ENCODE measurements at regions not wholly inside any gene's neighbourhood (a gene's known extent, or its start where the extent isn't known, plus 50 kb on each side); places are given as distances from the start of the nearest gene placed in this dataset.

DNA sequence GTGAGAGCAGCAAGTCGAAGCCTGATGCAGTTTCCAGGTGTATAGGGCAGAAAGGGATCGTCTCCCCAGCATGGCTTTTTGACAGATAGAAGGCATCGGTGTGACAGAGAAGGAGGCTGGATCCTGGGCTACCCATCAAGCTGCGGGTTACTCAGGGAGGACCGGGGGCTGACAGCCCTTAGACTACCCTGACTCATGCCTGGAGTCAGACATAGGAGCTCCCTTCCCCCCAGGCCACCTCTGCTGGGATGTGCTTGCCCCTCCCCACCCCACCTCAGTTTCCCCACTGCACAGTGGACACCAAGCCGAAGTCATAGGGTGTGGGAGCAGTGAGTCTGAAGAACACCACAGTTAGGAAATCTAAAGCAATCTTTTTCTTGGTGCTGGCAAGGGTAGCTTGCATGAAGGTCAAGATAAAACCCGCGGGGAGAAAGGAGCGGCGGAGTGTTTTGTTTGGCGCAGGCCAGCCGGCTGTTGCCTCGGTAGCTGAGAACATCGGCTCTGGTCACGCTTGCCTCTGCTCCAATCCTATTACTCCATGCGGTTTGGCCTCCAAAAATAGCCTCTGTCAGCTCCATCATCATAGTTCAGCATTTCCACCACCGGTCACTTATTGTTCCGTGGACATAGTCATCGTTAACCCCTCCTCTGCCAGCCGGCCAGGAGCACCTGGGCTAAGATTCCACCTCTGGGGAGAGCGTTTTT, 169.2 kb upstream of the GLI2 start (continued):
- TF ChIP-seq, protein P1, sequence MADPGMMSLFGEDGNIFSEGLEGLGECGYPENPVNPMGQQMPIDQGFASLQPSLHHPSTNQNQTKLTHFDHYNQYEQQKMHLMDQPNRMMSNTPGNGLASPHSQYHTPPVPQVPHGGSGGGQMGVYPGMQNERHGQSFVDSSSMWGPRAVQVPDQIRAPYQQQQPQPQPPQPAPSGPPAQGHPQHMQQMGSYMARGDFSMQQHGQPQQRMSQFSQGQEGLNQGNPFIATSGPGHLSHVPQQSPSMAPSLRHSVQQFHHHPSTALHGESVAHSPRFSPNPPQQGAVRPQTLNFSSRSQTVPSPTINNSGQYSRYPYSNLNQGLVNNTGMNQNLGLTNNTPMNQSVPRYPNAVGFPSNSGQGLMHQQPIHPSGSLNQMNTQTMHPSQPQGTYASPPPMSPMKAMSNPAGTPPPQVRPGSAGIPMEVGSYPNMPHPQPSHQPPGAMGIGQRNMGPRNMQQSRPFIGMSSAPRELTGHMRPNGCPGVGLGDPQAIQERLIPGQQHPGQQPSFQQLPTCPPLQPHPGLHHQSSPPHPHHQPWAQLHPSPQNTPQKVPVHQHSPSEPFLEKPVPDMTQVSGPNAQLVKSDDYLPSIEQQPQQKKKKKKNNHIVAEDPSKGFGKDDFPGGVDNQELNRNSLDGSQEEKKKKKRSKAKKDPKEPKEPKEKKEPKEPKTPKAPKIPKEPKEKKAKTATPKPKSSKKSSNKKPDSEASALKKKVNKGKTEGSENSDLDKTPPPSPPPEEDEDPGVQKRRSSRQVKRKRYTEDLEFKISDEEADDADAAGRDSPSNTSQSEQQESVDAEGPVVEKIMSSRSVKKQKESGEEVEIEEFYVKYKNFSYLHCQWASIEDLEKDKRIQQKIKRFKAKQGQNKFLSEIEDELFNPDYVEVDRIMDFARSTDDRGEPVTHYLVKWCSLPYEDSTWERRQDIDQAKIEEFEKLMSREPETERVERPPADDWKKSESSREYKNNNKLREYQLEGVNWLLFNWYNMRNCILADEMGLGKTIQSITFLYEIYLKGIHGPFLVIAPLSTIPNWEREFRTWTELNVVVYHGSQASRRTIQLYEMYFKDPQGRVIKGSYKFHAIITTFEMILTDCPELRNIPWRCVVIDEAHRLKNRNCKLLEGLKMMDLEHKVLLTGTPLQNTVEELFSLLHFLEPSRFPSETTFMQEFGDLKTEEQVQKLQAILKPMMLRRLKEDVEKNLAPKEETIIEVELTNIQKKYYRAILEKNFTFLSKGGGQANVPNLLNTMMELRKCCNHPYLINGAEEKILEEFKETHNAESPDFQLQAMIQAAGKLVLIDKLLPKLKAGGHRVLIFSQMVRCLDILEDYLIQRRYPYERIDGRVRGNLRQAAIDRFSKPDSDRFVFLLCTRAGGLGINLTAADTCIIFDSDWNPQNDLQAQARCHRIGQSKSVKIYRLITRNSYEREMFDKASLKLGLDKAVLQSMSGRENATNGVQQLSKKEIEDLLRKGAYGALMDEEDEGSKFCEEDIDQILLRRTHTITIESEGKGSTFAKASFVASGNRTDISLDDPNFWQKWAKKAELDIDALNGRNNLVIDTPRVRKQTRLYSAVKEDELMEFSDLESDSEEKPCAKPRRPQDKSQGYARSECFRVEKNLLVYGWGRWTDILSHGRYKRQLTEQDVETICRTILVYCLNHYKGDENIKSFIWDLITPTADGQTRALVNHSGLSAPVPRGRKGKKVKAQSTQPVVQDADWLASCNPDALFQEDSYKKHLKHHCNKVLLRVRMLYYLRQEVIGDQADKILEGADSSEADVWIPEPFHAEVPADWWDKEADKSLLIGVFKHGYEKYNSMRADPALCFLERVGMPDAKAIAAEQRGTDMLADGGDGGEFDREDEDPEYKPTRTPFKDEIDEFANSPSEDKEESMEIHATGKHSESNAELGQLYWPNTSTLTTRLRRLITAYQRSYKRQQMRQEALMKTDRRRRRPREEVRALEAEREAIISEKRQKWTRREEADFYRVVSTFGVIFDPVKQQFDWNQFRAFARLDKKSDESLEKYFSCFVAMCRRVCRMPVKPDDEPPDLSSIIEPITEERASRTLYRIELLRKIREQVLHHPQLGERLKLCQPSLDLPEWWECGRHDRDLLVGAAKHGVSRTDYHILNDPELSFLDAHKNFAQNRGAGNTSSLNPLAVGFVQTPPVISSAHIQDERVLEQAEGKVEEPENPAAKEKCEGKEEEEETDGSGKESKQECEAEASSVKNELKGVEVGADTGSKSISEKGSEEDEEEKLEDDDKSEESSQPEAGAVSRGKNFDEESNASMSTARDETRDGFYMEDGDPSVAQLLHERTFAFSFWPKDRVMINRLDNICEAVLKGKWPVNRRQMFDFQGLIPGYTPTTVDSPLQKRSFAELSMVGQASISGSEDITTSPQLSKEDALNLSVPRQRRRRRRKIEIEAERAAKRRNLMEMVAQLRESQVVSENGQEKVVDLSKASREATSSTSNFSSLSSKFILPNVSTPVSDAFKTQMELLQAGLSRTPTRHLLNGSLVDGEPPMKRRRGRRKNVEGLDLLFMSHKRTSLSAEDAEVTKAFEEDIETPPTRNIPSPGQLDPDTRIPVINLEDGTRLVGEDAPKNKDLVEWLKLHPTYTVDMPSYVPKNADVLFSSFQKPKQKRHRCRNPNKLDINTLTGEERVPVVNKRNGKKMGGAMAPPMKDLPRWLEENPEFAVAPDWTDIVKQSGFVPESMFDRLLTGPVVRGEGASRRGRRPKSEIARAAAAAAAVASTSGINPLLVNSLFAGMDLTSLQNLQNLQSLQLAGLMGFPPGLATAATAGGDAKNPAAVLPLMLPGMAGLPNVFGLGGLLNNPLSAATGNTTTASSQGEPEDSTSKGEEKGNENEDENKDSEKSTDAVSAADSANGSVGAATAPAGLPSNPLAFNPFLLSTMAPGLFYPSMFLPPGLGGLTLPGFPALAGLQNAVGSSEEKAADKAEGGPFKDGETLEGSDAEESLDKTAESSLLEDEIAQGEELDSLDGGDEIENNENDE (IDR thresholded peaks at IDR 0.05; ENCODE audit: insufficient replicate concordance, low read length), result no peak
